Pulmonary artery endothelial cell (primary cell): ENCODE measurements at regions not wholly inside any gene's neighbourhood (a gene's known extent, or its start where the extent isn't known, plus 50 kb on each side); places are given as distances from the start of the nearest gene placed in this dataset.
A peak's percentile ranks its signal among the peaks of the same experiment; 100 is the strongest.
"Not testable (repeated sequence)": the region's sequence is repeated elsewhere in the genome, so short reads cannot be mapped to it uniquely, and the experiment has no call there.

Experiments
- DNase-seq: peaks from one replicate; pipeline ENCODE4 v3.0.0-alpha.2; 2011; ENCODE audit warnings: low read depth, low spot score

GRCh38 chr15:84094720-84095119 is 140.9 kb upstream of the GOLGA6L4 start:
- not testable (repeated sequence) for DNase-seq

GRCh38 chr15:84097053-84097452 is 138.5 kb upstream of the GOLGA6L4 start:
- not testable (repeated sequence) for DNase-seq

- no peak for DNase-seq
Measured at GRCh38 chr15:84098604-84099003, 137.0 kb upstream of the GOLGA6L4 start.

DNA sequence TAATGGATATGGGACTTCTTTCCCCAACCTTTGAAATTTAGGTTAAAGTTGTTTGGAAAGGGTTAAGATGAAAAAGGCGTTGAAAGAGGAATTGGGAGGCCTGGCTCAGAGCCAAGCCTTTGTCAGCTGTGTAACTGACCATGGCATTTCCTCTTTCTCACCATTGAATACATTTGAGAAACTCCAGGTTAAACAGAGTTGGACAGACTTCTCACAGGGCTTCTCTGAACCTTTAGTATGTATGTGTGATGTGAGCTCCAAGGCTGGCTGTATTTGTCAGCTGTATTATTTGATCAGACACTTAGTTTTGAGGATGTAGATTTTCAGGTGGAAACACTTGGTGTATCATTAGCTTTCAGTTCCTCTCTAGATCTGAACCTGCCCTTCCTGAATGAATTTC is 136.4 kb upstream of the GOLGA6L4 start:
- DNase-seq = no peak

DNA sequence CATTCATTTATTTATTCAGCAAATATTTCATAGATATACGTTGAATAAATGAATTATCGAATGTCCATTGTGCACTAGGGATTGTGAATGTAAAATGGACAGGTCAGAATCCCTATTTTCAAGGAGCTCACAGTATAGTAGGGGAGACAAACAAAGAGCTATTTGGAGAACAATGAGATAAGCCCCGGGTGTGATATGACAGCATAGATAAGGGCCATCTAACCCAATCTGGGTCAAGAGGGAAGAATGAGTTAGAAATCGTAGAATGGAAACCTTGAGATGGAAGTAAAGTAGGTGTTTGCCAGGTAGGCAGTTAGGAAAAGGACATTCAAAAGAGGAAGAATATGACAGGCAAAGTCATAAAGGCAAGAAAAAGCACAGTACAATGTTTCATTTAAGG is 132.2 kb upstream of the GOLGA6L4 start:
- no peak for DNase-seq

DNA sequence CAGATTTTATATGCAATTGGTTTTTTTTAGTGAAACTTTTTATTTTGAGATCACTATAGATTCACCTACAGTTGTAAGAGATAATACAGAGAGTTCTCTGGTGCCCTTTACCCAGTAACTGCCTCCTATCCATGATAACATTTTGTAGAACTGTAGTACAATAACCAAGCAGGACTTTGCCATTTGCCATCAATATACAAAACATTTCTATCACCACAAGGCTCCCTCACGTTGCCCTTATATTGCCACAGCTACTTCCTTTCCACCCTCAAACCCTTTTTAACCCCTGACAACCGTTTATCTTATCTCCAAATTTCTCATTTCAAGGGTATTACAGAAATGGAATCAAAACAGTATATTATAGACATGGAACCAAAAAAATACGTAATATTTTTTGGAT is 130.7 kb upstream of the GOLGA6L4 start:
- no peak for DNase-seq

DNA sequence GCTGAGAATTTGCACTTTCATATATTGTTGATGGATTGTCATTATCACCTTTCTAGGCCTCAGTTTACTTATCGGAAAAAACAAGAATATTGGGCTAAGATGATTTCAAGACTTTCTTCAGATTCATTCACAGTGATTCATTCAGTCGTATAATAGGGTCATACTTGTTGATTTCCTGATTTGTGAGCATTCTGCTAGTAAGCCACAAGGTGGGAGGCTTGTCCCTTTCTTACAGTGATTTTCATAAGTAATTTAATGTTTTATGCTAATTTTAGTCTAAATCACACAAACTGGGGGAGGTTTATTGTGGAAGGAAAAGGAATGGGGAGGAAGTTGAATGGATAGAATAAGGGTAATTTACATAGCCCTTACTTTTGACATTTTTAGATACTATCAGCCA is 126.8 kb upstream of the GOLGA6L4 start:
- DNase-seq = no peak

DNA sequence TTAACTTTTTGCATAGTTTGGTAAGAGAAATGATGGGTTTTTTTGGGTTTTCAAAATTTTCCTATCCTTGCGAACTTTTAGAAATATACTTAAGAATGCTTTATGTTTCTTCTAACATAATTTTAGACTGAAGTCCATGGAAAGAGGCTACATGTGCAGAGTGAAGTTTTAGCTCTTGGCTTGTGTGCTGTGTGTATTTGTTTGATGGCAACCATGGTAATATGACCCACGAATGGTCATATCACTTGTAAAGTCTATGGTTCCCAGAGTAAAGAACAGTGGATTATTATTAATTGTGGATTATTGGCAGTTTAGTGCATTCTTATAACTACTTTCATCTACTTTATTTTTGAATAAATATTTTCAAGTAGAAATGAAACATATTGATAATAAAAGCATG is 124.0 kb upstream of the GOLGA6L4 start:
- DNase-seq = no peak

GRCh38 chr15:84112025-84112424 is 123.5 kb upstream of the GOLGA6L4 start:
- no peak for DNase-seq

- no peak for DNase-seq
Measured at GRCh38 chr15:84113919-84114318, 121.7 kb upstream of the GOLGA6L4 start.

- DNase-seq = not testable (repeated sequence)
Measured at GRCh38 chr15:84114680-84115079, 120.9 kb upstream of the GOLGA6L4 start.

- DNase-seq = not testable (repeated sequence)
Measured at GRCh38 chr15:84119351-84119750, 116.2 kb upstream of the GOLGA6L4 start.

- not testable (repeated sequence) for DNase-seq
Measured at GRCh38 chr15:84120903-84121302, 114.7 kb upstream of the GOLGA6L4 start.

DNA sequence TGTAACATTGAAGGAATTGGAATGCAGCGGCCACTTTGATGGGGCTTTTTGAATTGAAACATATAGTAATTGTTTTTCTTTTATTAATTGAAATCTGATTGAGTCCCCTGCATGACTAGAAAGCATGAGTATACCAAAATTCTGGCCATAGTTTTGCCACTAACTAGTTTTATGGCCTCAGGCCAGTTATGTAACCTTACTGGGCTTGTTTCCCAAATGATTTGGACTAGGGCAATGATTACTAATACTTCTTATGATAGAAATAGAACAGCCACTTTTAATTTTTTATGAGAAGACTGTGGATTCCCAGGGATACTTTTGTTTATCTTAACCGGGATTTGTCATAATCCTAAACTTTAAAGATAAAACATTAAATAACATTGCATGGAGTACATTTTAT is 106.9 kb upstream of the GOLGA6L4 start:
- DNase-seq = not testable (repeated sequence)

DNA sequence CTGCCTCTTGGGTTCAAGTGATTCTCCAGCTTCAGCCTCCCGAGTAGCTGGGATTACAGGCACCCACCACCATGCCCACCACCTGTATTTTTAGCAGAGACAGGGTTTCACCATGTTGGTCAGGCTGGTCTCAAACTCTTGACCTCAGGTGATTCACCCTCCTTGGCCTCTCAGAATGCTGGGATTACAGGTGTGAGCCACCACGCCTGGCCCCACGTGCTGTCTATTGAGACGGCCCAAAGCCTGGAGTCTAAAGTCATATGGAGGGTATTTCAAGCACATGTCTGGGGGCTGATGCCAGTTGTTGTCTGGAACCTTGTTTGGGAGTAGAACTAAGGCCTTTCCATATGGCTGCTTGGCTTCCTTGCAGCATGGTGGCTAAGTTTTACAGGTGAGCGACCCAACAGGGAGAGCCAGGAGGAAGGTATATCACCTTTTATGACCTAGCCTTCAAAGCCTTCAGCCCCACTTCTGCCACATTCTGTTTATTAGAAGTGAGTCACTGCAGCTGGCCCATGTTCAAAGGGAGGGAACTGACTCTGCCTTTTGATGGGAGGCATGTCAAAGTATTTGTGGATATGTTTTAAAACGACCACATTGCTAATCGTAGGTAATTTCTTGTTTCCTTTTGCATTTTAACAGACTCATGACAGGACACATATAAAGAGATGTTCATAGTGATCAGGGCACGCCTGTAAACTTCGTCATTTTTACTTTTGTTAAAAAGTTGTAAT is 105.3 kb upstream of the GOLGA6L4 start:
- not testable (repeated sequence) for DNase-seq

DNA sequence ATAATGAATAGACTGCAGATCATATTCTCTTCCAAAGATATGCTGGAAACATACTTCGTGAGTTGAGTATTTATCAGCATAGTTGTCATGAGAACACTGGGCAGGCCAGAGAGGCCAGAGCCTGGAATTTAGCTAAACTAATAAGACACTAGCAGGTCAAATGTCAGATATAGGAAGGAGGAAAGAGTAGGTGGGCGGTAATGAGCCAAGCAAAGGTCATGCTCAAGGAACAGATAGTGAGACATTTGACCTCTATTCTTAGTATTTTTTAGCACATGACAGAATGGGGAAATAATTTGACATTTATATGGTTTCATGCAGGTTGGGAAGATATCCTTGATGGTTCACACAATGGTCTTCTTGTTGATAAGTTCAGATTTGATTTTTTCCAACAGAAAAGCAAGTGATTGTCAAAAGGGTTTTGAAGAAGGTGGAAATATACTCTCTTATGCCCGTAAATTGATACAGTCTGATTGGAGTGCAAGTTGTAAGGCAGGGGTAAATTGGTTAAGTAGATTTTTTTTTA is 99.6 kb upstream of the GOLGA6L4 start:
- DNase-seq = not testable (repeated sequence)

- peak; percentile 43 for DNase-seq
Measured at GRCh38 chr15:84142888-84143337, 92.7 kb upstream of the GOLGA6L4 start.

DNA sequence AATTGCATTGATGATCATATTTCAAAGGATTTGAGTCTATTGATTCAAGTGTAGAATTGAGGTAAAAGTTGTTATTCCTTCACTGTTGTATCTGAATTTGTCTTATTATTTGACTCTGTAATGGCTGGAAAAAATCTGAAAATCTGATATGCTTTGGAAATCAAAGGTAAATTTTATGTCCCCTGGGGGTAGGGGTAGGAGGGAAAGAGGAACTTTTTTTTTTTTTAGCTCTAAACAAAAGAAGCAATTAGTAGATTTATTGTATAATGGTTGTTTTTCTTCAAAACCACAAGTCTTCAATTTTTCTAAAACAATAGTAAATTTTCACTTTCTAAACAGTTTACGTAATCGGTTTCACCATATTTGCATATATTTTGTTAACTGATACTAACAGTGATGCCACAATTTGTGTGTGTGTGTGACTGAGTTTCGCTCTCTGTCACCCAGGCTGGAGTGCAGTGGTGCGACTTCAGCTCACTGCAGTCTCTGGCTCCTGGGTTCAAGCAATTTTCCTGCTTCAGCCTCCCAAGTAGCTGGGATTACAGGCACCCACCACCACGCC is 91.7 kb upstream of the GOLGA6L4 start:
- no peak for DNase-seq

DNA sequence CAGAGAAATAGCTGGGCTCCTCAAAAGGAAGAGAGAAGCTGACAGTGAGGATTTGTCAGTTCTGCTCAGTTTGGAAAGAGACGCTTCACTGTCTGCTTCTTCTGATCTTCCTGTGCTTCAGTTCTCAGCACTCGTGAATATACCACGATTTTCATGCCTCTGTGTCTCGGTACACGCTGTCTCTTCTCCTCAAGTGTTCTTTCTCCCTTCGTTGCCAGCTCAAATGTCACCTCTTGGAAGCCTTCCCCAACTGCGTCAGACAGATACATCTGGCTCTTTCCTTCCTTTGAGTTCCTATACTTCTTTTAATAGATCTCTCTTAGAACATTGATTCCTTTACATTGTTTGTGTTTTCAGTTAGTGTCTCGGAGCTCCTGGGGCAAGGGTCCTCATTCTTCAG is 90.6 kb upstream of the GOLGA6L4 start:
- not testable (repeated sequence) for DNase-seq

DNA sequence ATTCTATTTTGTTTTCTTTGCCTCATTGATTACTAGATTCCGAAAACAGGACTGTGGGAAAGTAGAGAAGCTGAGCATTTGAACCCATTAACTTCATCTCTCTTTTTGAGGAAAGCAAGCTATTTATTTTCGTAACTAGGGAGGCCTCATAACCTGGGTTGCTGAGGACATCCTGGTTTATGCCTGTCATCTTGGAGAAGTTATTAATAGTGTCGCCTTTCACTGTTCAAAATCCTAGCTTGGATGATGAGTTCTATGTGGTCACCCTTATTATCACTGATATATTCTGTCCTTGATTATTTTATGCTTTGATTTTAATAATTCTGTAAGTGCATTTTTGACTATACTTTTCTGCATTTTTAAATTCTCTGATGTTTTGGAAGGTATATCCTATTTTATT is 89.3 kb upstream of the GOLGA6L4 start:
- DNase-seq = not testable (repeated sequence)

DNA sequence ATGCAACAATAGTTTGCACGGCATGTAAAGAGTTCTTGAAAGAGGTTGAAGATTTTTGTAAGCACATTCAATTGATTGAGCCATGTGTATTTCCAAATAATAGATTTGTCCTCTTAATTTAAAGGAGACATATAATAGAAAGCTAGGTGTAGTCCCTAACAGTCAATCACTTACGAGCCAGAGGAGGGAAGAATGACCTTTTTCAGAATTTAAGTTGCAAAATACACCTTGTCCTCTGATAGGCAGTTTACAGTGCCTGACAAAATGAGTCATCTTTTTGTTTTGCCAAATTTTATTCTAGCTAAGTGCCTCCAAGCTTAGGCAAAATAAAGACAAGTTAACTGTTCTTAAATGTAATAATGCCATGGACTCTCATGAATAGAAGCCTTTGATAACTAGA is 88.3 kb upstream of the GOLGA6L4 start:
- not testable (repeated sequence) for DNase-seq

DNA sequence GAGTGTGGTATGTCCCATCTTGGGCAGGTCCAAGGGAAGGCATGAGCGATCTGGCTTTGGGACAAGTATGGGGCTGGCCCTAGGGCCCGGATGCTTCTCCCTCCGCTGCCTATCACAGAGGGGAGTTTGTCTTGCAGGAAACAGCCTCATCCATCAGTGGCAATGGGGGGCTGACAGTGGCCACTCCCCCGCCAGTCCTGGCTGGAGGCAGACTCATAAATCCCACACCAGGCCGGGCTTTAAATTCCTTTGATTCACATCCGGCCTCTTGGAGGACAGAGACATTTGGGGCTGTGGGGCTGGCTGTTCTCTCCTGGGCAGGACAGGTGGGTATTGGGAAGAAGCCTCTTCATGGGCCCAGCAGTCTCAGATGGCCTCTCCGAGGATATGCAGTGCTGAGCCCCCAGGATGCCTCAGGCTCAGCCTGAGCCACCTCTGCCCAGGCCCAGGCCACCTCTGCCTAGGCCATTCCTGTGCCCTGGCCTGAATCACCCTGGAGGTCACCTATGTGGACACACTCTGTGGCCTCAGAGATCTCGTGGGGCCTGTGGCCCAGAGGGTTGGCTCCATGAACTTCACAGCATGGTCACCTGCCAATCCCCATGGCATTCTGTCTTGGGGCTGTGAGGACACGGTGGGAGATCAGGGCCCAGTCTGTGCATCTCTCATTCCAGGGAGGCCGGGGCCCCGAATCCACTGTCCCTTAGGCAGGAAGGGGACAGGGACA is 84.2 kb upstream of the GOLGA6L4 start:
- DNase-seq = no peak
